T-helper 2 cell treated with Interferon-gamma antibody and Interleukin-4, amounts not matched to agents 100 ng/mL and 5 ng/mL, for 36 hours (primary cell): ENCODE measurements at regions not wholly inside any gene's neighbourhood (a gene's known extent, or its start where the extent isn't known, plus 50 kb on each side); places are given as distances from the start of the nearest gene placed in this dataset.
"Not testable (repeated sequence)": the region's sequence is repeated elsewhere in the genome, so short reads cannot be mapped to it uniquely, and the experiment has no call there.

Experiments used
- intact Hi-C: fragments of 100-400 bp; cut with micrococcal nuclease; formaldehyde crosslinking; loops from one replicate; pipeline ENCODE4 v1.15.1; 2023

- intact Hi-C loops = not testable (repeated sequence)
These were observed 141.1 kb downstream of the SLCO4C1 start for GRCh38 chr5:102154791-102155605.

GRCh38 chr5:102154291-102154690 lies 141.8 kb downstream of the SLCO4C1 start:
- intact Hi-C loops = no loop called here

GRCh38 chr5:102153003-102153759 lies 142.9 kb downstream of the SLCO4C1 start:
- intact Hi-C loops = loop anchor here (1.0 kb wide), 1 partner anchor 211 kb away; no protein-coding TSS in a partner anchor

DNA sequence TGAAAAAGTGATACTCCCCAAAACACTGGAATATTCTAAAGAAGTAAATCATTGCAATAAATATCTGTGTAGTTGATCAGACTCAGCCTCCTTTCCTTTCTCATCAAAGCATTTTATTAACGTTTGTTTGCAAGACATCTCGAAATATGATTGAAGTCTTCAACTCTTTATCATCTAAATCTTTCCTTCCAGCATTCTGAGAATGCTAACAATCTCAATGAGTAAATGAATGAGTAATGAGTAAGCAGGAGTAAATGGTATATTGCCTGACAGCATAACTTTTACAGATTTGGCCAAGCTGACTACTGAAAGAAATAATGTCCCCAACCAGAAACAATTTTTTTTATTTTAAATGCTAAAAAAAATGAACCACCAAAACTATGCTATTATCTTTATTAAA lies 157.1 kb downstream of the SLCO4C1 start:
- intact Hi-C loops = no loop called here

- intact Hi-C loops = no loop called here
These were observed 157.8 kb downstream of the SLCO4C1 start for GRCh38 chr5:102138243-102138653.

- intact Hi-C loops = no loop called here
These were observed 165.2 kb downstream of the SLCO4C1 start for GRCh38 chr5:102130890-102131289.

DNA sequence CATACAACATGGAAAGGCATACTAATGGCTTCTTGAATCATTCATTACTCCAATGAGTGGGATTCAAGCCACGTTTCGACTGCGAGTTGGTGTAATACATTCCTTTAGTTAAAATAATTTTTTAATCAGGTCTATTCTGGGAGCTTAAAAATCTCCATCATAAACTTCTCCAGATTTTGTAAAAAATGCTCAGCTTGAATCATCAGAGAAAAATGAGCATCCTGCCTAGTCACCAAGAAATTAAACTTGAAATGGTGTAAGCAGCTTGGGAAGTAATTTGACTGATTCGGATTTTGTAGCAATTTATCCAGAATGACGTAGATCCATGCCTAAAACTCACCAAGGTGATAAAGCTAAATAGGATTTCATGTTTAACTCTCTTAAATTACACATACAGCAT lies 165.7 kb downstream of the SLCO4C1 start:
- intact Hi-C loops = no loop called here

GRCh38 chr5:102119252-102119651 lies 176.8 kb downstream of the SLCO4C1 start:
- intact Hi-C loops = no loop called here

DNA sequence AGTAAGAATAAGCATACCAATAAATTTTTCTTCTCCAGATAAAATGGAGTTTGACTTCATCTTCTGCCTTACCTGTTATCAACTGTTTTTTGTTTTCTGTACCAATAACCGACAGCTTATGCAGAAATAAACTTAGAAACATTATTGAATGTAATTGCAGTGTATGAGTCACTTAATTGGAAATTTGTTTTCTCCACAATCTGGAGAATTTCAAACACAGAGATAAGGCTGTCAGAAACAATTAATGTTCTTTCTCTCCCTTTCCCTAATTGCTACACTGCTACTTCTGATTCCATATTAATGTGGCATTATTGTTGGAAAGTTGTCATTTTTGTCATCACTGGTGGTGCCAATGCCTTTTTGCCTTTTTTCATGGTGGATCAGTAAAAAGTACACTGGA lies 180.3 kb downstream of the SLCO4C1 start:
- intact Hi-C loops = no loop called here

GRCh38 chr5:102114525-102115069 lies 181.5 kb downstream of the SLCO4C1 start:
- intact Hi-C loops = no loop called here

DNA sequence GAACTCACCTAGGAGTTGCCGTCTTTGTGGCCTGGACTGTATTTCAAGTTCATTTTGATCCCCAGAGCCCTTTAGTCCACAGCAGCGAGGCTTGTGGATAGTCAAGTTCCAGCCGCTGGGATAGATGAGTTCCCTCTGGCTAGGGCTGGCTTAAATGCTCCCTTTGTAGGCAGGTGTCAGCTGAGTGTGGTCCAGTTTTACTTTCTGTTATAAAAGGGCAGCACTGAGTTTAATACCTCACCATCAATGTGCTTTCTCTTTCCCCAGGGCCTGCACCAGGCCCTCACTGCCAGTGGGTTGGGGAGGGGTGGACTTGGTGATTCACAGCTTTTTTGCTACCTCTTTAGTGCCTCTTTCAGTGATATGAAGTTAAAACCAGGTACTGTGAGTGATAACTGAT lies 188.2 kb downstream of the SLCO4C1 start:
- intact Hi-C loops = no loop called here

DNA sequence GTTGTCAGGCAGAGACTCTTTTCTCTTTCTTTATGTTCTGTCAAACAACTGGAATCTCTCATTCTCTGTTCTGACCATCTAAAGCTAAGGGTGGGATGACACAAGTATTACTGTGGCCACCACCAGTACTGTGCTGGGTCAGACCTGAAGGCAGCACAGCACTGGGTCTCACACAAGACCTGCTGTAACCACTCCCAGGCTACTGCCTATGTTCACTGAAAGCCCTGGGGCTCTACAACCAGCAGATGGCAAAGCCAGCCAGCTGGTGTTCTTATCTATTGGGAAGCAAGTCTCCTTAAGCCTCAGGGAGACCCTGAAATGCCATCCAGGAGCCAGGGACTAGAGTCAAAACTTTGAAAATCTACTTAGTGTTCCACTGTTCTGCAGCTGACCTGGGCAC lies 189.5 kb downstream of the SLCO4C1 start:
- intact Hi-C loops = no loop called here

- intact Hi-C loops = no loop called here
These were observed 196.2 kb downstream of the SLCO4C1 start for GRCh38 chr5:102099766-102100331.

- intact Hi-C loops = not testable (repeated sequence)
These were observed 197.0 kb downstream of the SLCO4C1 start for GRCh38 chr5:102099083-102099482.

- intact Hi-C loops = not testable (repeated sequence)
These were observed 197.5 kb downstream of the SLCO4C1 start for GRCh38 chr5:102098606-102099005.

- intact Hi-C loops = no loop called here
These were observed 205.3 kb downstream of the SLCO4C1 start for GRCh38 chr5:102090770-102091169.

GRCh38 chr5:102089883-102090282 lies 206.2 kb downstream of the SLCO4C1 start:
- intact Hi-C loops = no loop called here

DNA sequence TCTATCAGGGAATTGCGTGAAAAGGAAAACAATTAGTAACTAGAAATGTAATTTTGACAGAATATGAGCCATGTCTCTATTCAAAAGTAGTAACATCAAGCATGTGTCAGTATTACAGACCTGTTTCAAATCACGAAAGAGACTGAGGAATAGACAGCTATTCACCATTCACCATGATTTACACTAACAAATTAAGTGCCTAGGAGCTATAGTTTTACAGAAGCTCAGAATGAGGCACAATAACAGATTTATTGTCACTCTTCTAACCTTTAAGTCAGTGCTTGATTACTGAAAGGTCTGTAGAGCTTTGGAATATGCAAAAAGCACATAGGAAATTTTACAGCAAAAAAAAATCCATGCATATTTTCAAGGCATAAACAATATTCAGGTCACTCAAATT lies 208.2 kb downstream of the SLCO4C1 start:
- intact Hi-C loops = no loop called here

DNA sequence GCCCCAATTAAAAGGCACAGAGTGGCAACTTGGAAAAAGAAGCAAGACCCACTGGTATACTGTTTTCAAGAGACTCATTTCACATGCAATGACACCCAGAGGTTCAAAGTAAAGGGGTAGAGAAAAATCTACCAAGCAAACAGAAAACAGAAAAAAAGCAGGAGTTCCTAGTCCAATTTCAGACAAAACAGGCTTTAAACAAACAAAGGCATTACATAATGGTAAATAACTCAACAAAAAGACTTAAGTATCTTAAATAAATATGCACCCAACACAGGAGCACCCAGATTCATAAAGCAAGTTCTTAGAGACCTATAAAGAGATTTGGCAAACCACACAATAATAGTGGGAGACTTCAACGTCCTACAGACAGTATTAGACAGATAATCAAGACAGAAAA lies 215.8 kb downstream of the SLCO4C1 start:
- intact Hi-C loops = no loop called here

- intact Hi-C loops = no loop called here
These were observed 218.2 kb downstream of the SLCO4C1 start for GRCh38 chr5:102077920-102078319.

- intact Hi-C loops = no loop called here
These were observed 226.1 kb downstream of the SLCO4C1 start for GRCh38 chr5:102069974-102070373.

DNA sequence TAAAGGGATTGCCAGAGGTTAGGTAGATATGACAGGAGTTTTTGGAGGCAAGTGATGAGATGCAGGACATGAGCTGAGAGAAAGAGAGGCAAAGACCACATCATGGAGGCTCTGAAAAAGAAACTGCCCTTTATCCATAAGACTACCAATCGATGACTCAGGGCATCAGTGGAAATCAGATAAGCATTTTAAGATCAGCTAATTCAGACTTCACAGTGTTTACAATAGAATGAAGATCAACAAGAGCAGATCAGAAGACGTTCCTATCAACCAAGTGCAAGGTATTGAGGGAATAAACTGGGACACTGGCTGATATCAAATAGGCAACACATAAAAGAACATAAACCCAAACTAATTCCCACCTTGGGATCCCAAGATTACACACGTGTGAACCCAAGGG lies 227.2 kb downstream of the SLCO4C1 start:
- intact Hi-C loops = no loop called here
